SU-DHL-6 (cell line): ENCODE measurements at regions not wholly inside any gene's neighbourhood (a gene's known extent, or its start where the extent isn't known, plus 50 kb on each side); places are given as distances from the start of the nearest gene placed in this dataset.

Experiments used
- H2AFZ ChIP-seq: fragments of 200-600 bp; sonication (generic); 2 replicates; pipeline ENCODE4 v1.6.1; 2014; ENCODE audit warnings: low read depth, mild to moderate bottlenecking, moderate library complexity, mixed read lengths, antibody characterized with exemption, low read length; ENCODE audit not compliant: severe bottlenecking
- H3F3A ChIP-seq: fragments of 200-600 bp; shearing (Covaris generic); 2 replicates; pipeline ENCODE4 v1.6.0; 2016; ENCODE audit warnings: antibody characterized with exemption, mild to moderate bottlenecking; ENCODE audit not compliant: insufficient read depth
- H3K27ac ChIP-seq: fragments of 200-600 bp; sonication (generic); 2 replicates; pipeline ENCODE4 v1.5.1; 2016; ENCODE audit warnings: low read depth, mild to moderate bottlenecking, low read length, moderate library complexity, mixed read lengths
- H3K27me3 ChIP-seq: fragments of 200-600 bp; sonication (generic), shearing (Covaris generic); 2 replicates; pipeline ENCODE4 v1.6.0; 2014; ENCODE audit warnings: mild to moderate bottlenecking, low read length
- H3K36me3 ChIP-seq: fragments of 200-600 bp; sonication (generic); 2 replicates; pipeline ENCODE4 v1.6.1; 2014; ENCODE audit warnings: mild to moderate bottlenecking, low read length, mixed read lengths
- H3K4me2 ChIP-seq: fragments of 300-600, 200-600 bp; shearing (Covaris generic), sonication (generic); 2 replicates; pipeline ENCODE4 v1.6.0; 2014; ENCODE audit warnings: low read length, low read depth, mild to moderate bottlenecking; ENCODE audit not compliant: poor library complexity, severe bottlenecking
- H3K4me3 ChIP-seq: fragments of 200-600 bp; sonication (generic); 2 replicates; pipeline ENCODE4 v1.5.1; 2014; ENCODE audit warnings: antibody characterized with exemption, low read length, mild to moderate bottlenecking, mixed read lengths; ENCODE audit not compliant: insufficient read depth, poor library complexity, severe bottlenecking
- H3K79me2 ChIP-seq: fragments of 200-600 bp; sonication (generic); 2 replicates; pipeline ENCODE4 v1.6.1; 2014; ENCODE audit warnings: mild to moderate bottlenecking, low read length, moderate library complexity; ENCODE audit not compliant: insufficient read depth
- H3K9ac ChIP-seq: fragments of 200-600 bp; sonication (generic); 2 replicates; pipeline ENCODE4 v1.7.0; 2014; ENCODE audit warnings: mild to moderate bottlenecking, low read length
- H3K9me2 ChIP-seq: fragments of 200-600 bp; sonication (generic); replicated peaks from 2 replicates; pipeline ENCODE4 v1.6.1; 2014; ENCODE audit warnings: low read length; ENCODE audit not compliant: insufficient read depth
- H3K9me3 ChIP-seq: fragments of 200-600 bp; sonication (generic); 2 replicates; pipeline ENCODE4 v1.6.1; 2014; ENCODE audit warnings: low read length, mixed read lengths; ENCODE audit not compliant: insufficient read depth
- H4K20me1 ChIP-seq: fragments of 200-600 bp; sonication (generic); 2 replicates; pipeline ENCODE4 v1.6.1; 2014; ENCODE audit warnings: low read depth, mild to moderate bottlenecking, antibody characterized with exemption, low read length, moderate library complexity, mixed read lengths
- CTCF ChIP-seq: fragments of 200-600 bp; sonication (generic); IDR thresholded peaks from one replicate; pipeline ENCODE4 v1.5.1; 2017; ENCODE audit warnings: antibody characterized with exemption, mild to moderate bottlenecking, low read length, moderate library complexity; ENCODE audit not compliant: insufficient read depth, poor library complexity, severe bottlenecking
- EZH2phosphoT487 ChIP-seq: fragments of 200-600 bp; sonication (generic), shearing (Covaris generic); conservative IDR thresholded peaks from 2 replicates; pipeline ENCODE4 v1.6.1; 2018; ENCODE audit warnings: mild to moderate bottlenecking, antibody characterized with exemption, low read length, moderate library complexity, mixed read lengths

- Histone ChIP-seq H3K9me3 (no peaks in the 10 kb centered on the region), H3K79me2 (no peaks in the 10 kb centered on the region), H4K20me1 (no peaks in the 10 kb centered on the region), H3K36me3 (no peaks in the 10 kb centered on the region), H3F3A (no peaks in the 10 kb centered on the region), H3K9ac (no peak overlapping the region), H2AFZ (no peak overlapping the region), H3K27ac (no peak overlapping the region), H3K27me3 (no peaks in the 10 kb centered on the region), H3K9me2 (no peaks in the 10 kb centered on the region), H3K4me2 (no peak overlapping the region), H3K4me3 (no peak overlapping the region)
- no peak for TF ChIP-seq EZH2phosphoT487
- TF ChIP-seq CTCF: no peak
These were observed 301.9 kb upstream of the NR2F2 start for GRCh38 chr15:96028620-96029019.

- no peak overlapping the region for H2AFZ ChIP-seq
- H3K9me2 ChIP-seq: no peaks in the 10 kb centered on the region
- H3K27ac ChIP-seq: no peak overlapping the region
- H4K20me1 ChIP-seq: no peaks in the 10 kb centered on the region
- H3K9ac ChIP-seq: no peak overlapping the region
- H3K36me3 ChIP-seq: no peaks in the 10 kb centered on the region
- H3F3A ChIP-seq: no peaks in the 10 kb centered on the region
- no peak overlapping the region for H3K4me3 ChIP-seq
- TF ChIP-seq EZH2phosphoT487 (no peak), CTCF (no peak)
- no peaks in the 10 kb centered on the region for H3K9me3 ChIP-seq
- no peak overlapping the region for H3K4me2 ChIP-seq
- H3K27me3 ChIP-seq: no peaks in the 10 kb centered on the region
- no peaks in the 10 kb centered on the region for H3K79me2 ChIP-seq
These were observed 301.3 kb upstream of the NR2F2 start for GRCh38 chr15:96029172-96029571.

GRCh38 chr15:96031426-96032110, 298.9 kb upstream of the NR2F2 start:
- no peaks in the 10 kb centered on the region for H3K9me2 ChIP-seq
- H4K20me1 ChIP-seq: no peaks in the 10 kb centered on the region
- H3K9ac ChIP-seq: no peak overlapping the region
- no peak overlapping the region for H3K4me2 ChIP-seq
- H3K4me3 ChIP-seq: no peak overlapping the region
- TF ChIP-seq EZH2phosphoT487 (no peak), CTCF (no peak)
- no peak overlapping the region for H2AFZ ChIP-seq
- H3K36me3 ChIP-seq: no peaks in the 10 kb centered on the region
- H3K79me2 ChIP-seq: no peaks in the 10 kb centered on the region
- no peaks in the 10 kb centered on the region for H3K9me3 ChIP-seq
- no peaks in the 10 kb centered on the region for H3K27me3 ChIP-seq
- H3K27ac ChIP-seq: no peak overlapping the region
- H3F3A ChIP-seq: no peaks in the 10 kb centered on the region
